ENCODE measurements at regions not wholly inside any gene's neighbourhood (a gene's known extent, or its start where the extent isn't known, plus 50 kb on each side); places are given as distances from the start of the nearest gene placed in this dataset.

DNA sequence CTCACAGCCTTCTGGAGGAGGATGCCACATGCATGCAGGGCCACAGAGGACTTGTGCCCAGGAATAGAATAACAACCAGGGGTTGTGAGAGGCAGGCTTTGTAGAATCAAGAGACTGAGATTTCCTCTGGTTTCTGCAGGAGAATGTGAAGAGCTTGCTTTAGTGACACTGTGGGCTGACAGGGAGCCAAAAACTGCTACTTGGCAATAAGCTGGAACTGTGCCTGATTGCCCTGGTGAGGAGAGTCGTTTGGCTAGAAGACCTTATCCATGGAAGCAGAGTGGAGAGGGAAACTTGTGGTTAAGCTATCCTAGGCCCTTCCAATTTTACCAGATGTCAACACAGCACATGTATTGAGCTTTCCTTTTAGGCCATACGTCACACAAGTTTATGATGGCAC, 902.1 kb downstream of the MRPL39 start:
- no peaks in the 10 kb centered on the region for H3K4me1 ChIP-seq (ENCODE audit: control insufficient read depth in 2 of 2, insufficient read depth in 2 of 2, low read length in 2 of 2)
- no peak overlapping the region for H3K4me3 ChIP-seq (ENCODE audit: low read length in 2 of 2)
- no peaks in the 10 kb centered on the region for H3K9me3 ChIP-seq (ENCODE audit: control insufficient read depth in 2 of 2, low read length in 2 of 2)
- no peak overlapping the region for H3K27ac ChIP-seq (ENCODE audit: low read depth in 2 of 2, low read length in 2 of 2)
- H3K36me3 ChIP-seq (ENCODE audit: control insufficient read depth in 2 of 2, insufficient read depth in 2 of 2, low read length in 2 of 2): no peaks in the 10 kb centered on the region
- H3K9ac ChIP-seq (ENCODE audit: low read depth in 1 of 2, low read length in 2 of 2): no peak overlapping the region
- H3K27me3 ChIP-seq (ENCODE audit: control insufficient read depth in 2 of 2, insufficient read depth in 2 of 2, low read length in 2 of 2): no peaks in the 10 kb centered on the region

GRCh38 chr21:24693779-24694178, 913.5 kb downstream of the MRPL39 start:
- H3K9ac ChIP-seq (ENCODE audit: low read depth in 1 of 2, low read length in 2 of 2): no peak overlapping the region
- H3K27ac ChIP-seq (ENCODE audit: low read depth in 2 of 2, low read length in 2 of 2): no peak overlapping the region
- peaks cover 0 to 2% of the 10 kb centered on the region in 2 donors for H3K9me3 ChIP-seq (ENCODE audit: control insufficient read depth in 2 of 2, low read length in 2 of 2)
- no peaks in the 10 kb centered on the region for H3K27me3 ChIP-seq (ENCODE audit: control insufficient read depth in 2 of 2, insufficient read depth in 2 of 2, low read length in 2 of 2)
- no peak overlapping the region for H3K4me3 ChIP-seq (ENCODE audit: low read length in 2 of 2)
- no peaks in the 10 kb centered on the region for H3K36me3 ChIP-seq (ENCODE audit: control insufficient read depth in 2 of 2, insufficient read depth in 2 of 2, low read length in 2 of 2)
- H3K4me1 ChIP-seq (ENCODE audit: control insufficient read depth in 2 of 2, insufficient read depth in 2 of 2, low read length in 2 of 2): no peaks in the 10 kb centered on the region

DNA sequence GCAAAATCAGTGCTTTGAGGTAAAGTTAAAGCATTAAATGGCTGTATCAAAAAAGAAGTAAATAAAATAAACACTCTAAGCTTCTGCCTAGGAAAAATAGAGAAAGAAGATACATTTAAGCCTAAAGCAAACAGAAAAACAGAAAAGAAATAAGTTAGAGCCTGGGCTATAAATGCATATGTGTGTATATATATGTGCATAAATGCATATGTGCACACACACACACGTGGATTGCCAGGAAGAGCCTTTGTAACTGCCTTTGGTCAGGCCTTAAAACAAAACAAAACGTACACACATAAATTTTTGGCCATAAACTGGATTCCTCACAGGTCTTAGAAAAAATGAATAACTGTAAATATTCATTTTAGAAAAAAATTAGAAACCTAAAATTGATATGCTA, 925.8 kb downstream of the MRPL39 start:
- Histone ChIP-seq H3K27ac (ENCODE audit: low read depth in 2 of 2, low read length in 2 of 2) (no peak overlapping the region), H3K36me3 (ENCODE audit: control insufficient read depth in 2 of 2, insufficient read depth in 2 of 2, low read length in 2 of 2) (no peaks in the 10 kb centered on the region), H3K9me3 (ENCODE audit: control insufficient read depth in 2 of 2, low read length in 2 of 2) (no peaks in the 10 kb centered on the region)

GRCh38 chr21:24671901-24672300, 935.4 kb downstream of the MRPL39 start:
- Histone ChIP-seq H3K9ac (ENCODE audit: low read depth in 1 of 2, low read length in 2 of 2) (no peak overlapping the region), H3K27ac (ENCODE audit: low read depth in 2 of 2, low read length in 2 of 2) (no peak overlapping the region), H3K36me3 (ENCODE audit: control insufficient read depth in 2 of 2, insufficient read depth in 2 of 2, low read length in 2 of 2) (no peaks in the 10 kb centered on the region), H3K9me3 (ENCODE audit: control insufficient read depth in 2 of 2, low read length in 2 of 2) (peaks cover 0 to 2% of the 10 kb centered on the region in 2 donors), H3K27me3 (ENCODE audit: control insufficient read depth in 2 of 2, insufficient read depth in 2 of 2, low read length in 2 of 2) (no peaks in the 10 kb centered on the region), H3K4me1 (ENCODE audit: control insufficient read depth in 2 of 2, insufficient read depth in 2 of 2, low read length in 2 of 2) (no peaks in the 10 kb centered on the region), H3K4me3 (ENCODE audit: low read length in 2 of 2) (no peak overlapping the region)

More for the DNA sequence above, 925.8 kb downstream of the MRPL39 start:
- Histone ChIP-seq H3K9ac (ENCODE audit: low read depth in 1 of 2, low read length in 2 of 2) (no peak overlapping the region), H3K4me3 (ENCODE audit: low read length in 2 of 2) (no peak overlapping the region), H3K27me3 (ENCODE audit: control insufficient read depth in 2 of 2, insufficient read depth in 2 of 2, low read length in 2 of 2) (no peaks in the 10 kb centered on the region), H3K4me1 (ENCODE audit: control insufficient read depth in 2 of 2, insufficient read depth in 2 of 2, low read length in 2 of 2) (no peaks in the 10 kb centered on the region)

DNA sequence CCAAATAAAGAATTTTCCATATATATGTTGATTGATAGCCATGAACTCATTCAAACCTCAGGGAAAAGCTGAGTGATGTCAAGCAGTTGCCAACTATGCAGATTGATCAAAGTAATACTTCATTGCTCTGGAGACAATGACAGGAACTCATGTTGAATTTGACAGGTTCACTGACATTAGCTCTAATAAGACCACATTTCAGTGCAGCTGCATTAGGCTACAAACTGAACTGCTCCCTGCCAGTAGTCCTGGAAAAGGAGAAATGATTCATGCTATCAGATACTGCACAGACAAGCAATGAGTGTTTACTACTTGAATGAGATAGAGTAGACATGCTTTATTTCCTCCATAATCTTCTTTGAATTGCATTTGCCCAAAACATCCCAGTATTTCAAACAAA, 948.4 kb downstream of the MRPL39 start:
- Histone ChIP-seq H3K4me1 (ENCODE audit: control insufficient read depth in 2 of 2, insufficient read depth in 2 of 2, low read length in 2 of 2) (no peaks in the 10 kb centered on the region), H3K9ac (ENCODE audit: low read depth in 1 of 2, low read length in 2 of 2) (no peak overlapping the region), H3K36me3 (ENCODE audit: control insufficient read depth in 2 of 2, insufficient read depth in 2 of 2, low read length in 2 of 2) (no peaks in the 10 kb centered on the region), H3K4me3 (ENCODE audit: low read length in 2 of 2) (no peak overlapping the region), H3K9me3 (ENCODE audit: control insufficient read depth in 2 of 2, low read length in 2 of 2) (peaks cover 0 to 3% of the 10 kb centered on the region in 2 donors), H3K27me3 (ENCODE audit: control insufficient read depth in 2 of 2, insufficient read depth in 2 of 2, low read length in 2 of 2) (no peaks in the 10 kb centered on the region), H3K27ac (ENCODE audit: low read depth in 2 of 2, low read length in 2 of 2) (no peak overlapping the region)

GRCh38 chr21:24658026-24658425, 949.3 kb downstream of the MRPL39 start:
- H3K9me3 ChIP-seq (ENCODE audit: control insufficient read depth in 2 of 2, low read length in 2 of 2): peaks cover 0 to 3% of the 10 kb centered on the region in 2 donors
- H3K36me3 ChIP-seq (ENCODE audit: control insufficient read depth in 2 of 2, insufficient read depth in 2 of 2, low read length in 2 of 2): no peaks in the 10 kb centered on the region
- no peak overlapping the region for H3K4me3 ChIP-seq (ENCODE audit: low read length in 2 of 2)
- no peaks in the 10 kb centered on the region for H3K4me1 ChIP-seq (ENCODE audit: control insufficient read depth in 2 of 2, insufficient read depth in 2 of 2, low read length in 2 of 2)
- H3K27me3 ChIP-seq (ENCODE audit: control insufficient read depth in 2 of 2, insufficient read depth in 2 of 2, low read length in 2 of 2): no peaks in the 10 kb centered on the region
- no peak overlapping the region for H3K9ac ChIP-seq (ENCODE audit: low read depth in 1 of 2, low read length in 2 of 2)
- H3K27ac ChIP-seq (ENCODE audit: low read depth in 2 of 2, low read length in 2 of 2): no peak overlapping the region

DNA sequence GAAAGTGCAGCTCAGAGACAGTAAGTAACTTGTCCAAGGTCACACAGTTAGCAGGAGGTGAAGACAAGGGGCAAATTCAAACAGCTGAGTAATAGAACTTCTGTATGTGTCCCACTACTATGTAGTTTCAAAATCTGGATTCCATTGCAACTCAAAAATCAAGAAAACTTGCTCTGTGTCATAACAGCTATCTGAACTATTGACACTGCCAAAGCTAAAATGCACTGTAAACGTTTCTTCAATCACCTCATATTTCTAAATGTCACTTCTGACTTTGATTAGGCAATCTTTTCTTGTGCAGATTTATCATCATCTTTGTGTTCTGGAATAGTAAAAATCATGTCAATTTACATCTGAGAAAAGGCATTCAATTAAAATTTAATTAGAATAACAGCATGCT, 957.6 kb downstream of the MRPL39 start:
- H3K27ac ChIP-seq (ENCODE audit: low read depth in 2 of 2, low read length in 2 of 2): no peak overlapping the region
- H3K36me3 ChIP-seq (ENCODE audit: control insufficient read depth in 2 of 2, insufficient read depth in 2 of 2, low read length in 2 of 2): no peaks in the 10 kb centered on the region
- H3K4me1 ChIP-seq (ENCODE audit: control insufficient read depth in 2 of 2, insufficient read depth in 2 of 2, low read length in 2 of 2): no peaks in the 10 kb centered on the region
- H3K9me3 ChIP-seq (ENCODE audit: control insufficient read depth in 2 of 2, low read length in 2 of 2): peaks cover 0 to 10% of the 10 kb centered on the region in 2 donors
- H3K9ac ChIP-seq (ENCODE audit: low read depth in 1 of 2, low read length in 2 of 2): no peak overlapping the region
- no peak overlapping the region for H3K4me3 ChIP-seq (ENCODE audit: low read length in 2 of 2)
- H3K27me3 ChIP-seq (ENCODE audit: control insufficient read depth in 2 of 2, insufficient read depth in 2 of 2, low read length in 2 of 2): no peaks in the 10 kb centered on the region

DNA sequence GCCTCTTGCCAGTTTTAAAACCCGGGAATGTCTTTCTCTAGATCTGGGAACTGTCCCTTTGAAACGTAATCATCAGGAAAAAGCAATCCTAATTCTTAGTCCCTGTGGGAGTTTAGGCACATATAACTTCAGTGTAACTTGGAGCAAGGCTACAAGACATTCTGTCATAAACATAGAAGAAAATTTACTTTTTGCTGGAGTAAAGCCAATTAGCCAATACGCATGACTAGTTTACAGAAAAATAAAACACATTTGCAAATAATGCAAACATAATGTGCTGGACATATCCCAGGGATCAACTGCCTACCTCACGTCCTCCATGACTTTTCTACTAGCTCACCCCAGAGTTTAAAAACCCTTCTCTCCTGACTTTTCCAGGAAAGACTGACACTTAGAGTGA, 970.6 kb downstream of the MRPL39 start:
- Histone ChIP-seq H3K9me3 (ENCODE audit: control insufficient read depth in 2 of 2, low read length in 2 of 2) (no peaks in the 10 kb centered on the region), H3K27ac (ENCODE audit: low read depth in 2 of 2, low read length in 2 of 2) (no peak overlapping the region), H3K36me3 (ENCODE audit: control insufficient read depth in 2 of 2, insufficient read depth in 2 of 2, low read length in 2 of 2) (no peaks in the 10 kb centered on the region), H3K4me1 (ENCODE audit: control insufficient read depth in 2 of 2, insufficient read depth in 2 of 2, low read length in 2 of 2) (no peaks in the 10 kb centered on the region), H3K4me3 (ENCODE audit: low read length in 2 of 2) (no peak overlapping the region), H3K9ac (ENCODE audit: low read depth in 1 of 2, low read length in 2 of 2) (no peak overlapping the region), H3K27me3 (ENCODE audit: control insufficient read depth in 2 of 2, insufficient read depth in 2 of 2, low read length in 2 of 2) (no peaks in the 10 kb centered on the region)

DNA sequence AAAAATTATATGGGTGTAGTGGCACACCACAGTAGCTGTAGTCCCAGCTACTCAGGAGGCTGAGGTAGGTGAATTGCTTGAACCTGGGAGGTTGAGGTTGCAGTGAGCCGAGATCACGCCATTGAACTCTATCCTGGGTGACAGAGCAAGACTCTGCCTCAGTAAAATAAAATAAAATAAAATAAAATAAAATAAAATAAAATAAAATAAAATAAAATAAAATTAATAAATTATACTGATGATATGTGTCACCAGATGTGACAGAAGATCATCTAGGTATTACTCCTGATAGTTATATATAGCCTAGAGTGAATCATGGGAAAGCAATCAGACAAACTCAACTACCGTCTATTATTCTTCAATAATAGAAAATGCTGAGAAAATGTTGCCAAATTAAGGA, 972.5 kb downstream of the MRPL39 start:
- Histone ChIP-seq H3K9me3 (ENCODE audit: control insufficient read depth in 2 of 2, low read length in 2 of 2) (no peaks in the 10 kb centered on the region), H3K4me3 (ENCODE audit: low read length in 2 of 2) (no peak overlapping the region), H3K27ac (ENCODE audit: low read depth in 2 of 2, low read length in 2 of 2) (no peak overlapping the region), H3K9ac (ENCODE audit: low read depth in 1 of 2, low read length in 2 of 2) (no peak overlapping the region), H3K27me3 (ENCODE audit: control insufficient read depth in 2 of 2, insufficient read depth in 2 of 2, low read length in 2 of 2) (no peaks in the 10 kb centered on the region), H3K36me3 (ENCODE audit: control insufficient read depth in 2 of 2, insufficient read depth in 2 of 2, low read length in 2 of 2) (no peaks in the 10 kb centered on the region), H3K4me1 (ENCODE audit: control insufficient read depth in 2 of 2, insufficient read depth in 2 of 2, low read length in 2 of 2) (no peaks in the 10 kb centered on the region)

DNA sequence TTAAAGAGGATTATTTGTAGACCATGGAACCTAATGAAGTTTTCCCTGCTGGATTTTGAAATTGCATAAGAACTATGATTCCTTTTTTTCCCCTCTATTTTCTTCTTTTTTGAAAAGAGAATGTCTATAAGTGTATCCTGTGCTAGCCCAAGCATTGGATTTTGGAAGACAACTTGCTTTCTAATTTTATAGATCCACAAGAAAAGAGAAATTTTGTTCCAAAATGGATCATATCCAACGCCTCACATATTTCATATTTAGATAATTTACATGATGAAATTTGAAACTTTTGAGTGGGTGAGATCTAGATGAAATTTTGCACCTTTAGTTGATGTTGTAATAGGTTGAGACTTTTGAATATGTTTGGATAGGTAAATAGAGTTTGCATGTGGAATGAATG, 978.7 kb downstream of the MRPL39 start:
- Histone ChIP-seq H3K4me3 (ENCODE audit: low read length in 2 of 2) (no peak overlapping the region), H3K9me3 (ENCODE audit: control insufficient read depth in 2 of 2, low read length in 2 of 2) (peaks cover 0 to 2% of the 10 kb centered on the region in 2 donors), H3K36me3 (ENCODE audit: control insufficient read depth in 2 of 2, insufficient read depth in 2 of 2, low read length in 2 of 2) (no peaks in the 10 kb centered on the region), H3K27ac (ENCODE audit: low read depth in 2 of 2, low read length in 2 of 2) (no peak overlapping the region), H3K9ac (ENCODE audit: low read depth in 1 of 2, low read length in 2 of 2) (no peak overlapping the region), H3K4me1 (ENCODE audit: control insufficient read depth in 2 of 2, insufficient read depth in 2 of 2, low read length in 2 of 2) (no peaks in the 10 kb centered on the region), H3K27me3 (ENCODE audit: control insufficient read depth in 2 of 2, insufficient read depth in 2 of 2, low read length in 2 of 2) (no peaks in the 10 kb centered on the region)

DNA sequence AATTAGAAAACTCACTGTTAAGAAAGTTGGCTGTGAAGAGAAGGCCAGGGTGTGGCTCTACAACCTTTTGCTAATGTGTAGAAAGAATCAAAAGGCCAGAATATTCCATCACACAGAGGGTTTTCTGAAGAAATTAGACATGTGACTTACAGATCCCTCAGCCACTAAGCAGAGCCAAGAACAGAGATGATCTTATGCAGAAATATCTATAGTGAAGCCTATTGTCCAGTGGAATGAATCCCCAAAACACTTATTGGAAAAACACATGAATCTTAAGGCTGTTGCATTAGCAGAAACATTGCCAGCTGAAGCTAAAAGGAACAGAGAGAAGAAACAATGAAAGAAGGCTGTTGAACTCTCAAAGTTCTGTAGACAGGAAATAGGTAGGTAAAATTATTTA, 979.2 kb downstream of the MRPL39 start:
- Histone ChIP-seq H3K36me3 (ENCODE audit: control insufficient read depth in 2 of 2, insufficient read depth in 2 of 2, low read length in 2 of 2) (no peaks in the 10 kb centered on the region), H3K4me3 (ENCODE audit: low read length in 2 of 2) (no peak overlapping the region), H3K9me3 (ENCODE audit: control insufficient read depth in 2 of 2, low read length in 2 of 2) (peaks cover 0 to 2% of the 10 kb centered on the region in 2 donors), H3K9ac (ENCODE audit: low read depth in 1 of 2, low read length in 2 of 2) (no peak overlapping the region), H3K27me3 (ENCODE audit: control insufficient read depth in 2 of 2, insufficient read depth in 2 of 2, low read length in 2 of 2) (no peaks in the 10 kb centered on the region), H3K27ac (ENCODE audit: low read depth in 2 of 2, low read length in 2 of 2) (no peak overlapping the region), H3K4me1 (ENCODE audit: control insufficient read depth in 2 of 2, insufficient read depth in 2 of 2, low read length in 2 of 2) (no peaks in the 10 kb centered on the region)
